Heart left ventricle (tissue), 16 donors: ENCODE measurements at regions not wholly inside any gene's neighbourhood (a gene's known extent, or its start where the extent isn't known, plus 50 kb on each side); places are given as distances from the start of the nearest gene placed in this dataset.

Source experiments
- ATAC-seq, 4 donors: fragments of 200-7000 bp; cut with Tn5 transposase; one replicate each; pipeline ENCODE4 v1.9.1; 2020 to 2022; ENCODE audit warnings: moderate library complexity in 4 of 4, mild to moderate bottlenecking in 3 of 4, moderate number of reproducible peaks in 1 of 4
- DNase-seq, 5 donors: peaks; one replicate each; pipeline ENCODE4 v3.0.0-alpha.2; 2020
- H3K27ac ChIP-seq, 12 donors: fragments of 200-600 bp; sonication (generic) in 4 of 12; one replicate each; pipeline versions ENCODE4 v1.5.0 to v1.8.0; 2016 to 2022; ENCODE audit warnings: mild to moderate bottlenecking in 2 of 12
- H3K27me3 ChIP-seq, 9 donors: fragments of 200-600 bp; sonication (generic) in 2 of 9; one replicate each; pipeline versions ENCODE4 v1.5.1 to v1.8.0; 2016 to 2022; ENCODE audit warnings: mild to moderate bottlenecking in 3 of 9
- H3K36me3 ChIP-seq, 9 donors: fragments of 200-600 bp; sonication (generic) in 2 of 9; one replicate each; pipeline versions ENCODE4 v1.5.0 to v1.8.0; 2018 to 2022; ENCODE audit warnings: mild to moderate bottlenecking in 2 of 9
- H3K4me1 ChIP-seq, 12 donors: fragments of 200-600 bp; sonication (generic) in 4 of 12; one replicate each; pipeline versions ENCODE4 v1.5.0 to v1.8.0; 2016 to 2022; ENCODE audit warnings: mild to moderate bottlenecking in 3 of 12
- H3K4me3 ChIP-seq, 12 donors: fragments of 200-600 bp; sonication (generic) in 4 of 12; one replicate each; pipeline versions ENCODE4 v1.5.0 to v1.8.0; 2017 to 2022; ENCODE audit warnings: mild to moderate bottlenecking in 9 of 12, moderate library complexity in 4 of 12
- H3K9me3 ChIP-seq, 12 donors: fragments of 200-600 bp; sonication (generic) in 4 of 12; one replicate each; pipeline versions ENCODE4 v1.5.0 to v1.8.0; 2016 to 2022; ENCODE audit warnings: mild to moderate bottlenecking in 1 of 12
- POLR2A ChIP-seq, 2 donors: fragments of 450-650 bp; IDR thresholded peaks; one replicate each; pipeline ENCODE4 v1.6.1; 2017; ENCODE audit warnings: antibody characterized with exemption in 2 of 2, mild to moderate bottlenecking in 2 of 2, moderate library complexity in 2 of 2
- WGBS, 4 donors: extraction: QIAGEN DNeasy Blood & Tissue Kit in 2 of 4; methylation state at CpG; one replicate each; pipeline versions ENCODE4 v1.1.5 to v1.1.7; 2013 to 2018; 5-methylcytosine and 5-hydroxymethylcytosine counted together
- intact Hi-C, 10 donors: fragments of 100-400 bp; cut with DNase I; formaldehyde crosslinking; loops; one replicate each; pipeline versions ENCODE4 v1.11.1 to v1.14.2; 2022
- TF ChIP-seq, protein P1 (sequence below), 12 donors: fragments of 200-600 bp; sonication (generic) in 4 of 12; IDR thresholded peaks; one replicate each; pipeline versions ENCODE4 v1.5.0 to v1.8.0; 2018 to 2022; ENCODE audit warnings: antibody characterized with exemption in 12 of 12, mild to moderate bottlenecking in 5 of 12
- donor health status: ischemic (EF 13 %, LVEDD 7.1; RV severe dilation, severe dysfunction).
- donor health status: healthy with polysubstance abuse.
- donor health status: DM: no; HTN: yes; CAD: no.
- donor health status: DM: no; HTN: no; CAD: no.
- donor health status: ischemic (EF 25% LVEDD 6.9; RV normal size, moderate dysfunction).
- donor health status: ischemic (EF 25% LVEDD 5.7; RV mildly dilated, moderate dysfunction).
- donor health status: healthy.
- donor health status: DM: yes; HTN: yes; CAD: no.
- donor health status: ischemic (EF 35%, LVEDD 5.7; RV mildly dilated, moderate dysfunction).
- donor health status: nonischemic (EF 11% LVEDD 7.7; RV severe dilation, severe dysfunction).
- donor health status: DM: yes; HTN: yes; CAD: no.
- donor health status: PGD.
- donor health status: ischemic (EF 29% LVEDD 5.4; RV normal size, mild dysfunction).
- donor health status: nonischemic (EF 23%, LVEDD 6.1; RV moderate dilation, normal function).

GRCh38 chr4:34181311-34181841, 2062.9 kb downstream of the ARAP2 start:
- TF ChIP-seq POLR2A (IDR thresholded peaks at IDR 0.05) = no peak
- TF ChIP-seq, protein P1, sequence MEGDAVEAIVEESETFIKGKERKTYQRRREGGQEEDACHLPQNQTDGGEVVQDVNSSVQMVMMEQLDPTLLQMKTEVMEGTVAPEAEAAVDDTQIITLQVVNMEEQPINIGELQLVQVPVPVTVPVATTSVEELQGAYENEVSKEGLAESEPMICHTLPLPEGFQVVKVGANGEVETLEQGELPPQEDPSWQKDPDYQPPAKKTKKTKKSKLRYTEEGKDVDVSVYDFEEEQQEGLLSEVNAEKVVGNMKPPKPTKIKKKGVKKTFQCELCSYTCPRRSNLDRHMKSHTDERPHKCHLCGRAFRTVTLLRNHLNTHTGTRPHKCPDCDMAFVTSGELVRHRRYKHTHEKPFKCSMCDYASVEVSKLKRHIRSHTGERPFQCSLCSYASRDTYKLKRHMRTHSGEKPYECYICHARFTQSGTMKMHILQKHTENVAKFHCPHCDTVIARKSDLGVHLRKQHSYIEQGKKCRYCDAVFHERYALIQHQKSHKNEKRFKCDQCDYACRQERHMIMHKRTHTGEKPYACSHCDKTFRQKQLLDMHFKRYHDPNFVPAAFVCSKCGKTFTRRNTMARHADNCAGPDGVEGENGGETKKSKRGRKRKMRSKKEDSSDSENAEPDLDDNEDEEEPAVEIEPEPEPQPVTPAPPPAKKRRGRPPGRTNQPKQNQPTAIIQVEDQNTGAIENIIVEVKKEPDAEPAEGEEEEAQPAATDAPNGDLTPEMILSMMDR (IDR thresholded peaks at IDR 0.05) = no peak
- Histone ChIP-seq H3K4me1 (no peaks in the 10 kb centered on the region), H3K36me3 (no peaks in the 10 kb centered on the region), H3K9me3 (peaks cover 0 to 9% (median 0%) of the 10 kb centered on the region in 12 donors), H3K27me3 (no peaks in the 10 kb centered on the region), H3K27ac (no peak overlapping the region), H3K4me3 (no peak overlapping the region)
- whole genome bisulfite sequencing, 4 donors = 43 to 61% (median 51%) methylated on average over 2 of the region's 2 CpGs
- ATAC-seq (no peak), DNase-seq (no peak)
- intact Hi-C loops = no loop called here

GRCh38 chr4:34181891-34182290, 2062.4 kb downstream of the ARAP2 start:
- Histone ChIP-seq H3K4me1 (no peaks in the 10 kb centered on the region), H3K36me3 (no peaks in the 10 kb centered on the region), H3K27ac (no peak overlapping the region), H3K4me3 (no peak overlapping the region), H3K9me3 (peaks cover 0 to 4% (median 0%) of the 10 kb centered on the region in 12 donors), H3K27me3 (no peaks in the 10 kb centered on the region)
- DNase-seq (no peak), ATAC-seq (no peak)
- 72 to 82% (median 75%) methylated on average over 2 of the region's 2 CpGs for WGBS, 4 donors
- TF ChIP-seq, protein P1 (IDR thresholded peaks at IDR 0.05) = no peak
- TF ChIP-seq POLR2A (IDR thresholded peaks at IDR 0.05) = no peak
- intact Hi-C loops = no loop called here

DNA sequence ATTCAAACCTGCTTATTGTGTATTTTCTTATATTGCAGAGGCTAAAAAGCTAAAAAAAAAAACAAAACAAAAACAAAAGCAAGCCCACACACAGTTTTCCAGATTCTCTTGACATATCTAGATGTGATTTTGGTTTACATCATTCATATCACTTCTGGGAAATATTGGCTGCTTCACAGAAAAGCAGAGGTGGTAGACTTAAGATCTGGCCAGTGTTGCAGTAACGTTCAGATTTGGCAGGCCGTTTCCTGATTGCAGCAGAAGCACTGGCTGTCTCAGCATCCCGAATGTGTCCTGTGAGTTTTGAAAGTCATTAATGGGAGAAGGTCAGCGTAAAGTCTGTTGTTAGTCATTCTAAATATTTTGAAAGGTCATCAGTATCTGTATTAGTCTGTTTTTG, 2062.0 kb downstream of the ARAP2 start:
- Histone ChIP-seq H3K4me1 (no peaks in the 10 kb centered on the region), H3K4me3 (no peak overlapping the region), H3K27ac (no peak overlapping the region), H3K27me3 (no peaks in the 10 kb centered on the region), H3K36me3 (no peaks in the 10 kb centered on the region), H3K9me3 (no peaks in the 10 kb centered on the region)
- peak in 1 of 5 donors; percentile 30 for DNase-seq
- TF ChIP-seq POLR2A (IDR thresholded peaks at IDR 0.05) = no peak
- TF ChIP-seq, protein P1 (IDR thresholded peaks at IDR 0.05) = no peak
- ATAC-seq = no peak
- WGBS, 4 donors = 48 to 73% (median 54%) methylated on average over 4 of the region's 4 CpGs
- intact Hi-C loops = no loop called here

DNA sequence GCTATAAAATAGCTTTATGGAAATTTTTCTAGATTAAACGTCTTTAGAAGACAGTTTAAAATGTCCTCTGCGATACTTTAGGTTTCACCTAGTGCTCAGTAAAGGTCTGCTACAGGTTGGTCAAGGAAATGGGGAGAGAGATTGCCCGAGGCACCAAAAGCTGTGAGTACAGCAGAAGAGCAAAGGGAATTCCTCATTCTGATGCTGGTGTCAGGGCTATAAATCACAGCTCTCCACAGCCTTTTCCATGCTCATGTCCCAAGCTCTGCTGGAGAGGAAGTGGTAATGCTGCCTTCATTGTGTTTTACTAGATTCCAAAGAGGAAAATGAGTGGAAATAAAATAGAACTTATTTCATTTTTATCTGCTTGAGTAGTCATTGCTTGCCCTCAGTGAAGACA, 2060.4 kb downstream of the ARAP2 start:
- 58 to 79% (median 65%) methylated on average over 3 of the region's 3 CpGs for WGBS, 4 donors
- no peaks in the 10 kb centered on the region for H3K27me3 ChIP-seq
- H3K9me3 ChIP-seq = no peaks in the 10 kb centered on the region
- no peak overlapping the region for H3K27ac ChIP-seq
- no peak for ATAC-seq
- intact Hi-C loops = no loop called here
- no peak for TF ChIP-seq POLR2A (IDR thresholded peaks at IDR 0.05)
- no peaks in the 10 kb centered on the region for H3K36me3 ChIP-seq
- no peak overlapping the region for H3K4me3 ChIP-seq
- DNase-seq = no peak
- H3K4me1 ChIP-seq = no peaks in the 10 kb centered on the region

- no peak overlapping the region for H3K4me3 ChIP-seq
- H3K27me3 ChIP-seq = no peaks in the 10 kb centered on the region
- H3K9me3 ChIP-seq = peaks cover 0 to 6% (median 0%) of the 10 kb centered on the region in 12 donors
- WGBS, 4 donors = 56 to 74% (median 69%) methylated on average over 1 of the region's 1 CpG
- H3K36me3 ChIP-seq = no peaks in the 10 kb centered on the region
- DNase-seq (no peak), ATAC-seq (no peak)
- H3K4me1 ChIP-seq = no peaks in the 10 kb centered on the region
- TF ChIP-seq POLR2A (IDR thresholded peaks at IDR 0.05) = no peak
- TF ChIP-seq, protein P1 (IDR thresholded peaks at IDR 0.05) = no peak
- H3K27ac ChIP-seq = no peak overlapping the region
- intact Hi-C loops = no loop called here
Observed at GRCh38 chr4:34187056-34187455, 2057.3 kb downstream of the ARAP2 start.
